Keratinocyte (primary cell): ENCODE measurements at regions not wholly inside any gene's neighbourhood (a gene's known extent, or its start where the extent isn't known, plus 50 kb on each side); places are given as distances from the start of the nearest gene placed in this dataset.

Experiments
- DNase-seq: peaks from one replicate; pipeline ENCODE4 v3.0.0-alpha.2; 2011; ENCODE audit warnings: low read depth, missing footprints, low spot score
- FAIRE-seq: peaks from 2 replicates; lab custom pipeline; 2011; peaks lifted over from hg19 to GRCh38; lab: Jason Lieb, UNC
- H2AFZ ChIP-seq: 2 replicates; pipeline ENCODE4 v1.6.0; 2012; ENCODE audit warnings: low read length, control low read depth, inconsistent platforms; ENCODE audit not compliant: control insufficient read depth
- H3K27ac ChIP-seq: 2 replicates; pipeline ENCODE4 v1.5.1; 2011; ENCODE audit warnings: low read length; ENCODE audit not compliant: control insufficient read depth, insufficient read depth
- H3K27me3 ChIP-seq: 3 replicates; pipeline ENCODE4 v1.6.0; 2011; ENCODE audit warnings: low read length; ENCODE audit not compliant: control insufficient read depth, insufficient read depth; ENCODE audit errors: extremely low read depth
- H3K36me3 ChIP-seq, 2 experiments: 2 replicates in 1 of 2; 3 replicates in 1 of 2; pipeline ENCODE4 v1.5.1; 2011; ENCODE audit warnings: low read length in 2 of 2, mild to moderate bottlenecking in 1 of 2; ENCODE audit not compliant: control insufficient read depth in 2 of 2, insufficient read depth in 2 of 2; ENCODE audit errors: extremely low read depth in 1 of 2
- H3K4me1 ChIP-seq: 3 replicates; pipeline ENCODE4 v1.5.1; 2011; ENCODE audit warnings: low read length; ENCODE audit not compliant: control insufficient read depth, insufficient read depth; ENCODE audit errors: extremely low read depth
- H3K4me2 ChIP-seq: 3 replicates; pipeline ENCODE4 v1.6.0; 2011; ENCODE audit warnings: low read depth, low read length; ENCODE audit not compliant: control insufficient read depth, insufficient read depth; ENCODE audit errors: extremely low read depth
- H3K4me3 ChIP-seq, 3 experiments: fragments of 200-600 bp in 1 of 3; sonication (generic) in 1 of 3; 2 replicates in 2 of 3; 3 replicates in 1 of 3; pipeline ENCODE4 v1.5.1; 2011 to 2016; ENCODE audit warnings: low read length in 3 of 3, mild to moderate bottlenecking in 3 of 3, control low read depth in 2 of 3, inconsistent platforms in 1 of 3, low read depth in 1 of 3, mixed read lengths in 1 of 3, mixed run types in 1 of 3, moderate library complexity in 1 of 3; ENCODE audit not compliant: control insufficient read depth in 2 of 3, insufficient read depth in 2 of 3; ENCODE audit errors: extremely low read depth in 1 of 3
- H3K79me2 ChIP-seq: 2 replicates; pipeline ENCODE4 v1.6.0; 2012; ENCODE audit warnings: low read length; ENCODE audit not compliant: control insufficient read depth, insufficient read depth
- H3K9ac ChIP-seq: 3 replicates; pipeline ENCODE4 v1.6.0; 2011; ENCODE audit warnings: low read length; ENCODE audit not compliant: control insufficient read depth, insufficient read depth; ENCODE audit errors: extremely low read depth
- H3K9me1 ChIP-seq: 3 replicates; pipeline ENCODE4 v1.6.0; 2011; ENCODE audit warnings: low read length; ENCODE audit not compliant: control insufficient read depth, insufficient read depth; ENCODE audit errors: extremely low read depth
- H3K9me3 ChIP-seq: 2 replicates; pipeline ENCODE4 v1.5.1; 2012; ENCODE audit warnings: low read depth, low read length; ENCODE audit not compliant: control insufficient read depth
- H4K20me1 ChIP-seq: 3 replicates; pipeline ENCODE4 v1.6.0; 2011; ENCODE audit warnings: low read length; ENCODE audit not compliant: control insufficient read depth, insufficient read depth; ENCODE audit errors: extremely low read depth
- EZH2 ChIP-seq: IDR thresholded peaks from one replicate; pipeline ENCODE4 v1.6.1; 2012; ENCODE audit warnings: inconsistent platforms, mild to moderate bottlenecking, low read length, moderate library complexity
- dilution Hi-C: fragments of 300-500 bp; cut with MboI; formaldehyde crosslinking; loops from one replicate; pipeline ENCODE4 v1.7.0; 2020; ENCODE audit warnings: low sequenced_read_pairs; ENCODE audit not compliant: extremely low pct_ligation_motif_present
- TF ChIP-seq, protein P1 (sequence below), 3 experiments: IDR thresholded peaks in 1 of 3; conservative IDR thresholded peaks in 1 of 3; optimal IDR thresholded peaks in 1 of 3; 2 replicates in 2 of 3; 3 replicates in 1 of 3; pipeline versions ENCODE3 to v1.5.1; 2011; ENCODE audit warnings: low read length in 3 of 3, mild to moderate bottlenecking in 3 of 3, moderate library complexity in 2 of 3, control low read depth in 1 of 3, inconsistent platforms in 1 of 3; ENCODE audit not compliant: insufficient read depth in 2 of 3; ENCODE audit errors: extremely low read depth in 1 of 3

DNA sequence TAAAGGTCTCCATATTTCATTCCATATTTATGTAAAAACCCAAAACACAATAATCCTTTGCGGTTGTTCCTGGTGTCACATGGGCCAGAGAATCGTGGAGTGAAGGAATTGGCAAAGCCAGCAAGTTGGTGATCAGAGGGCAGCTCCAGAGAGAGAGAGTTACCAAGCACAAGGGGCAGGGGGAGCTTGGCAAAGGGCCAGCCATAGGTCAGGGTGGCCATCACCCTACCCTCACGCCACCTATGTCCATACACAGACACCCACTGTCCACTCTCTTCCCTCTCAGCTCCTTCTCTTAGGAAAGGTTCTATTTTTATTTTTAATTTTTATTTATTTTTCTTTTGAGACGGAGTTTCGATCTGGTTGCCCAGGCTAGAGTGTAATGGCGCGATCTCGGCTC is 163.2 kb upstream of the JARID2 start:
- Histone ChIP-seq H3K79me2 (no peaks in the 10 kb centered on the region), H3K27ac (no peak overlapping the region), H3K36me3 (no peaks in the 10 kb centered on the region), H3K9me1 (no peaks in the 10 kb centered on the region), H3K9me3 (no peaks in the 10 kb centered on the region), H4K20me1 (no peaks in the 10 kb centered on the region), H3K9ac (no peak overlapping the region), H3K4me2 (no peak overlapping the region), H3K4me1 (no peaks in the 10 kb centered on the region), H3K4me3 (no peak overlapping the region), H3K27me3 (no peaks in the 10 kb centered on the region), H2AFZ (no peak overlapping the region)
- DNase-seq (no peak), FAIRE-seq (no peak)
- dilution Hi-C loops: no loop called here
- no peak for TF ChIP-seq EZH2

DNA sequence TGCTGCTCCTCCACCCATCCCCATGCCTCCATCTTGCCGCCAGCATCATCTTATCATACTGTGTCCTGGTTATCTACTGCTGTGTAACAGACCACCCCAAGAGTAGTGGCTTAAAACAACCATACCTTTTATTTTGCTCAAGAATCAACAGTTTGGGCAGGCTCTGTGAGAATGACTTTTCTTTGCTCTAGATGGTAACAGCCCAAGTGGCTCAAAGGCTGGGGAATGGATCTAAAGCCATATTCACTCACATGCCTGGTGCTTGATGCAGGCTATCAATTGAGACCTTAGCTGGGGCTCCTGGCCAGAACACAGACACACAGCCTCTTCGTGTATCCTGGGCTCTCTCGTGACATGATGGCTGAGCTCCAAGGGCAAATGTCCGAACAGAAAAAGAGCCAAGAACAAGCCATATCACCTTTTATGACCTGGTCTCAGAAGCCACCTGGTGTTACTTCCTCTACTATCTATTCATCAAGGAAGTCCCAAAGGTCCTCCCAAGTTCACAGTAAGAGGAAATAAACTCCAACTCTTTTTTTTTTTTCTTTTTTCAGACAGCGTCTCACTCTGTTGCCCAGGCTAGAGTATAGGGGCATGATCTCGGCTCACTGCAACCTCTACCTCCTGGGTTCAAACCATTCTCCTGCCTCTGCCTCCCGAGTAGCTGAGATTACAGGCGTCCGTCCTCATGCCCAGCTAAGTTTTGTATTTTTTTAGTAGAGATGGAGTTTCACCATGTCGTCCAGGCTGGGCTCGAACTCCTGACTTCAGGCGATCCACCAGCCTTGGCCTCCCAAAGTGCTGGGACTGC is 159.3 kb upstream of the JARID2 start:
- Histone ChIP-seq H3K9me3 (no peaks in the 10 kb centered on the region), H3K27me3 (no peaks in the 10 kb centered on the region), H3K9me1 (no peaks in the 10 kb centered on the region), H3K27ac (no peak overlapping the region), H4K20me1 (no peaks in the 10 kb centered on the region), H3K4me1 (peaks cover 15% of the 10 kb centered on the region), H3K9ac (no peak overlapping the region), H3K4me3 (no peak overlapping the region), H3K79me2 (no peaks in the 10 kb centered on the region), H2AFZ (no peak overlapping the region), H3K36me3 (no peaks in the 10 kb centered on the region), H3K4me2 (no peak overlapping the region)
- TF ChIP-seq EZH2: no peak
- TF ChIP-seq, protein P1, sequence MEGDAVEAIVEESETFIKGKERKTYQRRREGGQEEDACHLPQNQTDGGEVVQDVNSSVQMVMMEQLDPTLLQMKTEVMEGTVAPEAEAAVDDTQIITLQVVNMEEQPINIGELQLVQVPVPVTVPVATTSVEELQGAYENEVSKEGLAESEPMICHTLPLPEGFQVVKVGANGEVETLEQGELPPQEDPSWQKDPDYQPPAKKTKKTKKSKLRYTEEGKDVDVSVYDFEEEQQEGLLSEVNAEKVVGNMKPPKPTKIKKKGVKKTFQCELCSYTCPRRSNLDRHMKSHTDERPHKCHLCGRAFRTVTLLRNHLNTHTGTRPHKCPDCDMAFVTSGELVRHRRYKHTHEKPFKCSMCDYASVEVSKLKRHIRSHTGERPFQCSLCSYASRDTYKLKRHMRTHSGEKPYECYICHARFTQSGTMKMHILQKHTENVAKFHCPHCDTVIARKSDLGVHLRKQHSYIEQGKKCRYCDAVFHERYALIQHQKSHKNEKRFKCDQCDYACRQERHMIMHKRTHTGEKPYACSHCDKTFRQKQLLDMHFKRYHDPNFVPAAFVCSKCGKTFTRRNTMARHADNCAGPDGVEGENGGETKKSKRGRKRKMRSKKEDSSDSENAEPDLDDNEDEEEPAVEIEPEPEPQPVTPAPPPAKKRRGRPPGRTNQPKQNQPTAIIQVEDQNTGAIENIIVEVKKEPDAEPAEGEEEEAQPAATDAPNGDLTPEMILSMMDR (optimal IDR thresholded peaks at IDR 0.05 in 1 of 3, IDR thresholded peaks at IDR 0.05 in 1 of 3, conservative IDR thresholded peaks at IDR 0.05 in 1 of 3; ENCODE audit: extremely low read depth in 1 of 3, insufficient read depth in 2 of 3, low read length in 3 of 3): no peak
- DNase-seq: no peak
- no peak for FAIRE-seq
- dilution Hi-C loops: no loop called here
